ENCODE measurements at regions not wholly inside any gene's neighbourhood (a gene's known extent, or its start where the extent isn't known, plus 50 kb on each side); places are given as distances from the start of the nearest gene placed in this dataset.

DNA sequence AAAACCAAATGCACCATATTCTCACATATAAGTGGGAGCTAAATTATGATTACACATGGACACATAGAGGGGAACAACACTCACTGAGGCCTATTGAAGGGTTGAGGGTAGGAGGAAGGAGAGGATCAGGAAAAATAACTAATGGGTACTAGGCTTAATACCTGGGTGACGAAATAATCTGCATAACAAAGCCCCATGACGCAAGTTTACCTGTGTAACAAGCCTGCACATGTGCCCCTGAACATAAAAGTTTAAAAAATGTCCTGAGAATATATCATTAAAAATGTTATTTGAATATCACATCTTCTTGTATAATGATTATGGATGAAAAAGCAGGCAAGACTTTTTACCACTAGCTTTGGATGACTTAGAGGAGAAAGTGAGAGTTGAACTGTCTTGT, 138.0 kb upstream of the NOVA1 start:
- TF ChIP-seq, protein P1, sequence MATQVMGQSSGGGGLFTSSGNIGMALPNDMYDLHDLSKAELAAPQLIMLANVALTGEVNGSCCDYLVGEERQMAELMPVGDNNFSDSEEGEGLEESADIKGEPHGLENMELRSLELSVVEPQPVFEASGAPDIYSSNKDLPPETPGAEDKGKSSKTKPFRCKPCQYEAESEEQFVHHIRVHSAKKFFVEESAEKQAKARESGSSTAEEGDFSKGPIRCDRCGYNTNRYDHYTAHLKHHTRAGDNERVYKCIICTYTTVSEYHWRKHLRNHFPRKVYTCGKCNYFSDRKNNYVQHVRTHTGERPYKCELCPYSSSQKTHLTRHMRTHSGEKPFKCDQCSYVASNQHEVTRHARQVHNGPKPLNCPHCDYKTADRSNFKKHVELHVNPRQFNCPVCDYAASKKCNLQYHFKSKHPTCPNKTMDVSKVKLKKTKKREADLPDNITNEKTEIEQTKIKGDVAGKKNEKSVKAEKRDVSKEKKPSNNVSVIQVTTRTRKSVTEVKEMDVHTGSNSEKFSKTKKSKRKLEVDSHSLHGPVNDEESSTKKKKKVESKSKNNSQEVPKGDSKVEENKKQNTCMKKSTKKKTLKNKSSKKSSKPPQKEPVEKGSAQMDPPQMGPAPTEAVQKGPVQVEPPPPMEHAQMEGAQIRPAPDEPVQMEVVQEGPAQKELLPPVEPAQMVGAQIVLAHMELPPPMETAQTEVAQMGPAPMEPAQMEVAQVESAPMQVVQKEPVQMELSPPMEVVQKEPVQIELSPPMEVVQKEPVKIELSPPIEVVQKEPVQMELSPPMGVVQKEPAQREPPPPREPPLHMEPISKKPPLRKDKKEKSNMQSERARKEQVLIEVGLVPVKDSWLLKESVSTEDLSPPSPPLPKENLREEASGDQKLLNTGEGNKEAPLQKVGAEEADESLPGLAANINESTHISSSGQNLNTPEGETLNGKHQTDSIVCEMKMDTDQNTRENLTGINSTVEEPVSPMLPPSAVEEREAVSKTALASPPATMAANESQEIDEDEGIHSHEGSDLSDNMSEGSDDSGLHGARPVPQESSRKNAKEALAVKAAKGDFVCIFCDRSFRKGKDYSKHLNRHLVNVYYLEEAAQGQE (IDR thresholded peaks at IDR 0.05; ENCODE audit: borderline replicate concordance), result no peak
- TF ChIP-seq CTCF (IDR thresholded peaks at IDR 0.05; ENCODE audit: poor library complexity, severe bottlenecking), result no peak
- TF ChIP-seq EZH2 (IDR thresholded peaks at IDR 0.05; ENCODE audit: borderline replicate concordance, insufficient read depth, low read length, poor library complexity, severe bottlenecking), result no peak
- no peak for TF ChIP-seq POLR2AphosphoS5 (IDR thresholded peaks at IDR 0.05)
- no peak for TF ChIP-seq MXI1 (conservative IDR thresholded peaks at IDR 0.05; ENCODE audit: poor library complexity, severe bottlenecking)
- TF ChIP-seq TAF1 (IDR thresholded peaks at IDR 0.05; ENCODE audit: low read depth), result no peak
- no peak for TF ChIP-seq SMC3 (conservative IDR thresholded peaks at IDR 0.05; ENCODE audit: poor library complexity)
- no peak for TF ChIP-seq EP300 (conservative IDR thresholded peaks at IDR 0.05; ENCODE audit: poor library complexity, severe bottlenecking)
